COLO668 (cell line): ENCODE measurements at regions not wholly inside any gene's neighbourhood (a gene's known extent, or its start where the extent isn't known, plus 50 kb on each side); places are given as distances from the start of the nearest gene placed in this dataset.

Experiments
- DNase-seq: peaks from one replicate; lab custom pipeline; 2025; ENCODE audit not compliant: unreplicated experiment; lab: John Stamatoyannopoulos, UW

GRCh38 chr12:92199819-92200576 lies 54.4 kb upstream of the BTG1 start:
- DNase-seq, result no peak

- no peak for DNase-seq
These were observed 52.2 kb upstream of the BTG1 start for GRCh38 chr12:92197815-92198214.

- no peak for DNase-seq
These were observed 50.7 kb upstream of the BTG1 start for GRCh38 chr12:92196368-92196767.
